Endothelial cell of umbilical vein (primary cell): ENCODE measurements at regions not wholly inside any gene's neighbourhood (a gene's known extent, or its start where the extent isn't known, plus 50 kb on each side); places are given as distances from the start of the nearest gene placed in this dataset.

Source experiments
- BruUV-seq: library from RNA; stranded (reverse); fragments of 400-500 nt; replicated peaks from 2 replicates; lab custom pipeline; 2021; lab: Mats Ljungman, UMichigan
- CTCF ChIA-PET: fragments of 300-600, 350-600 bp; sonication (Branson Sonifier 250); formaldehyde crosslinking; loops from one replicate; lab custom pipeline; 2021; ENCODE audit warnings: antibody characterized with exemption, inconsistent platforms; lab: Charles Lee
- POLR2A ChIA-PET: fragments of 300-600, 350-600 bp; sonication (Branson Sonifier 250); formaldehyde crosslinking; loops from one replicate; lab custom pipeline; 2021; ENCODE audit warnings: antibody characterized with exemption, inconsistent platforms; lab: Charles Lee
- DNase-seq: peaks from one replicate; pipeline ENCODE4 v3.0.0-alpha.2; 2011; ENCODE audit warnings: low read depth, low spot score
- FAIRE-seq: peaks from 2 replicates; lab custom pipeline; 2011; peaks lifted over from hg19 to GRCh38; lab: Jason Lieb, UNC
- H2AFZ ChIP-seq: 2 replicates; pipeline ENCODE4 v1.6.0; 2012; ENCODE audit warnings: low read depth, low read length, control low read depth, inconsistent platforms
- H3K27ac ChIP-seq: 2 replicates; pipeline ENCODE4 v1.5.1; 2011; ENCODE audit warnings: low read depth, mild to moderate bottlenecking, control low read depth, low read length, moderate library complexity; ENCODE audit not compliant: insufficient read depth
- H3K27me3 ChIP-seq, 2 experiments: 2 replicates each; pipeline versions ENCODE4 v1.6.0 to v1.6.1; 2011; ENCODE audit warnings: low read length in 2 of 2, mixed read lengths in 1 of 2; ENCODE audit not compliant: control insufficient read depth in 2 of 2, insufficient read depth in 2 of 2
- H3K36me3 ChIP-seq, 2 experiments: 2 replicates in 1 of 2; 3 replicates in 1 of 2; pipeline ENCODE4 v1.5.1; 2011; ENCODE audit warnings: low read length in 2 of 2, mild to moderate bottlenecking in 1 of 2, moderate library complexity in 1 of 2; ENCODE audit not compliant: control insufficient read depth in 2 of 2, insufficient read depth in 2 of 2; ENCODE audit errors: extremely low read depth in 1 of 2
- H3K4me1 ChIP-seq: 3 replicates; pipeline ENCODE4 v1.5.1; 2011; ENCODE audit warnings: mild to moderate bottlenecking, low read length; ENCODE audit not compliant: control insufficient read depth, insufficient read depth; ENCODE audit errors: extremely low read depth
- H3K4me2 ChIP-seq: 2 replicates; pipeline ENCODE4 v1.6.1; 2011; ENCODE audit warnings: low read length, control low read depth, mixed read lengths; ENCODE audit not compliant: insufficient read depth
- H3K4me3 ChIP-seq, 3 experiments: fragments of 200-600 bp in 1 of 3; sonication (generic), shearing (Covaris generic) in 1 of 3; replicated peaks in 1 of 3; 2 replicates each; pipeline ENCODE4 v1.5.1; 2011 to 2016; ENCODE audit warnings: control low read depth in 3 of 3, low read length in 3 of 3, mild to moderate bottlenecking in 2 of 3, inconsistent platforms in 1 of 3, low read depth in 1 of 3, moderate library complexity in 1 of 3; ENCODE audit not compliant: insufficient read depth in 1 of 3
- H3K79me2 ChIP-seq: 2 replicates; pipeline ENCODE4 v1.6.0; 2012; ENCODE audit warnings: low read length, inconsistent platforms; ENCODE audit not compliant: control insufficient read depth, insufficient read depth
- H3K9ac ChIP-seq: replicated peaks from 2 replicates; pipeline ENCODE3; 2011; ENCODE audit warnings: low read length, control low read depth; ENCODE audit not compliant: insufficient read depth; ENCODE audit errors: extremely low read depth
- H3K9me1 ChIP-seq: replicated peaks from 3 replicates; pipeline ENCODE4 v1.6.0; 2011; ENCODE audit warnings: mild to moderate bottlenecking, low read length; ENCODE audit not compliant: control insufficient read depth, insufficient read depth; ENCODE audit errors: extremely low read depth
- H3K9me3 ChIP-seq: replicated peaks from 2 replicates; pipeline ENCODE4 v1.5.1; 2012; ENCODE audit warnings: low read length, inconsistent platforms; ENCODE audit not compliant: control insufficient read depth, insufficient read depth
- H4K20me1 ChIP-seq: replicated peaks from 2 replicates; pipeline ENCODE3; 2011; ENCODE audit warnings: mild to moderate bottlenecking, low read length; ENCODE audit not compliant: control insufficient read depth, insufficient read depth; ENCODE audit errors: extremely low read depth
- CTCF ChIP-seq, 2 donors: IDR thresholded peaks; 1 replicate in 1 of 2; 2 replicates in 1 of 2; pipeline ENCODE4 v1.5.1; 2011; ENCODE audit warnings: low read length in 2 of 2, mild to moderate bottlenecking in 2 of 2, moderate library complexity in 2 of 2, control low read depth in 1 of 2, inconsistent platforms in 1 of 2, low read depth in 1 of 2; ENCODE audit not compliant: insufficient read depth in 1 of 2; ENCODE audit errors: extremely low read depth in 1 of 2
- FOS ChIP-seq: IDR thresholded peaks from 2 replicates; pipeline ENCODE4 v1.6.1; 2011; ENCODE audit warnings: mild to moderate bottlenecking, low read length, moderate library complexity, borderline replicate concordance; ENCODE audit not compliant: insufficient read depth
- GATA2 ChIP-seq: IDR thresholded peaks from 2 replicates; pipeline ENCODE4 v1.7.0; 2011; ENCODE audit warnings: low read depth, mild to moderate bottlenecking, moderate library complexity, mixed read lengths, low read length; ENCODE audit not compliant: insufficient read length, insufficient read depth
- POLR2A ChIP-seq: IDR thresholded peaks from 2 replicates; pipeline ENCODE4 v1.6.1; 2012; ENCODE audit warnings: low read depth, mild to moderate bottlenecking, control low read depth, low read length
- dilution Hi-C: fragments of 300-500 bp; cut with MboI; formaldehyde crosslinking; loops from one replicate; pipeline ENCODE4 v1.15.0; 2019; ENCODE audit warnings: low sequenced_read_pairs; ENCODE audit not compliant: extremely low pct_ligation_motif_present
- intact Hi-C: fragments of 100-400 bp; cut with micrococcal nuclease; formaldehyde crosslinking; loops from one replicate; pipeline ENCODE4 v1.10.0; 2022
- TF ChIP-seq, protein P1 (sequence below): IDR thresholded peaks from 2 replicates; pipeline ENCODE4 v1.6.1; 2011; ENCODE audit not compliant: insufficient read depth, insufficient read length

- dilution Hi-C loops = no loop called here
Observed at GRCh38 chr7:45408409-45408737, 165.8 kb upstream of the ADCY1 start.

More at GRCh38 chr7:45408409-45408737, 165.8 kb upstream of the ADCY1 start:
- FAIRE-seq (no peak), DNase-seq (no peak)
- Histone ChIP-seq H3K9me3 (no peaks in the 10 kb centered on the region), H3K4me2 (no peak overlapping the region), H3K79me2 (no peaks in the 10 kb centered on the region), H3K9me1 (peaks cover 2% of the 10 kb centered on the region), H3K27me3 (no peaks in the 10 kb centered on the region), H2AFZ (no peak overlapping the region), H3K4me1 (no peaks in the 10 kb centered on the region), H3K4me3 (no peak overlapping the region), H3K27ac (no peak overlapping the region), H3K9ac (no peak overlapping the region), H4K20me1 (no peaks in the 10 kb centered on the region), H3K36me3 (no peaks in the 10 kb centered on the region)
- ChIA-PET POLR2A (no interaction called here), CTCF (no interaction called here)
- BruUV-seq = no TSS peak
- intact Hi-C loops = no loop called here
- TF ChIP-seq CTCF (IDR thresholded peaks at IDR 0.05; ENCODE audit: extremely low read depth in 1 of 2, insufficient read depth in 1 of 2, low read depth in 1 of 2, low read length in 2 of 2) = no peak
- no peak for TF ChIP-seq FOS
- TF ChIP-seq, protein P1, sequence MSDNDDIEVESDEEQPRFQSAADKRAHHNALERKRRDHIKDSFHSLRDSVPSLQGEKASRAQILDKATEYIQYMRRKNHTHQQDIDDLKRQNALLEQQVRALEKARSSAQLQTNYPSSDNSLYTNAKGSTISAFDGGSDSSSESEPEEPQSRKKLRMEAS = no peak
- TF ChIP-seq GATA2 = no peak
- TF ChIP-seq POLR2A = no peak
